ENCODE measurements at regions not wholly inside any gene's neighbourhood (a gene's known extent, or its start where the extent isn't known, plus 50 kb on each side); places are given as distances from the start of the nearest gene placed in this dataset.

GRCh38 chr17:70366386-70366785, 197.1 kb downstream of the KCNJ2 start:
- Histone ChIP-seq H3K79me2 (ENCODE audit: control insufficient read depth, insufficient read depth, low read length) (no peaks in the 10 kb centered on the region), H3K27me3 (ENCODE audit: control insufficient read depth, extremely low read depth, insufficient read depth, low read length) (no peaks in the 10 kb centered on the region), H3K9me3 (ENCODE audit: control insufficient read depth, low read depth, low read length) (no peaks in the 10 kb centered on the region), H3K4me2 (ENCODE audit: control insufficient read depth, extremely low read depth, insufficient read depth, low read depth, low read length) (no peak overlapping the region), H3K36me3 (ENCODE audit: control insufficient read depth in 2 of 2, extremely low read depth in 1 of 2, insufficient read depth in 2 of 2, low read length in 2 of 2) (no peaks in the 10 kb centered on the region), H4K20me1 (ENCODE audit: control insufficient read depth, extremely low read depth, insufficient read depth, low read length) (no peaks in the 10 kb centered on the region), H3K9ac (ENCODE audit: control insufficient read depth, extremely low read depth, insufficient read depth, low read length) (no peak overlapping the region), H3K4me3 (ENCODE audit: control insufficient read depth in 2 of 3, extremely low read depth in 1 of 3, insufficient read depth in 2 of 3, low read depth in 1 of 3, low read length in 3 of 3) (no peak overlapping the region), H3K4me1 (ENCODE audit: control insufficient read depth, extremely low read depth, insufficient read depth, low read length) (no peaks in the 10 kb centered on the region), H3K9me1 (ENCODE audit: control insufficient read depth, extremely low read depth, insufficient read depth, low read length) (no peaks in the 10 kb centered on the region), H3K27ac (ENCODE audit: control insufficient read depth, insufficient read depth, low read length) (no peak overlapping the region), H2AFZ (ENCODE audit: control insufficient read depth, low read length) (no peak overlapping the region)
- no peak for FAIRE-seq
- no peak for DNase-seq (ENCODE audit: low read depth, low spot score)
- dilution Hi-C loops (cut with MboI; ENCODE audit: extremely low pct_ligation_motif_present, low sequenced_read_pairs), result no loop called here
- TF ChIP-seq EZH2 (IDR thresholded peaks at IDR 0.05; ENCODE audit: low read length) (no peak), CTCF (optimal IDR thresholded peaks at IDR 0.05 in 1 of 3, IDR thresholded peaks at IDR 0.05 in 1 of 3, conservative IDR thresholded peaks at IDR 0.05 in 1 of 3; ENCODE audit: extremely low read depth in 1 of 3, insufficient read depth in 2 of 3, low read length in 3 of 3) (no peak)

DNA sequence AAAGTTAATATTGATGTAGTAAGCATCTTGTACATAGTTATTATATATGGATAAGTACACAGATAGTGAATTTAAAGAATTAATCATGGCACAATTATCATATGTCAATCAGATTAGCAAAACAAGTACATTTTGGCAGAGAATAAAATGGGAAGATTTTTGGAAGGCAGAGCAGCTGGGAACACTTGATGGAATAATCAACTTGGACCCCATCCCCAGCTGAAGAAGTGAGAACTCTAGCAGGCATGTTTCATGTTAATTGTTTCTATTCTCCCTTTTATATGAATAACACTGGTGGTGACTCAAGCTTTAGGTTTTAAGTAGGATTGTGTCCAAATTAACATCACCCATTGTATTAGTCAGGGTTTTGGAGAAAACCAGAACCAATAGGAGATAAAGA, 198.7 kb downstream of the KCNJ2 start:
- H2AFZ ChIP-seq (ENCODE audit: control insufficient read depth, low read length), result no peak overlapping the region
- H4K20me1 ChIP-seq (ENCODE audit: control insufficient read depth, extremely low read depth, insufficient read depth, low read length), result no peaks in the 10 kb centered on the region
- no peaks in the 10 kb centered on the region for H3K9me1 ChIP-seq (ENCODE audit: control insufficient read depth, extremely low read depth, insufficient read depth, low read length)
- H3K27me3 ChIP-seq (ENCODE audit: control insufficient read depth, extremely low read depth, insufficient read depth, low read length), result no peaks in the 10 kb centered on the region
- DNase-seq (ENCODE audit: low read depth, low spot score) (no peak), FAIRE-seq (no peak)
- H3K4me3 ChIP-seq (ENCODE audit: control insufficient read depth in 2 of 3, extremely low read depth in 1 of 3, insufficient read depth in 2 of 3, low read depth in 1 of 3, low read length in 3 of 3), result no peak overlapping the region
- no peaks in the 10 kb centered on the region for H3K9me3 ChIP-seq (ENCODE audit: control insufficient read depth, low read depth, low read length)
- H3K27ac ChIP-seq (ENCODE audit: control insufficient read depth, insufficient read depth, low read length), result no peak overlapping the region
- no peaks in the 10 kb centered on the region for H3K79me2 ChIP-seq (ENCODE audit: control insufficient read depth, insufficient read depth, low read length)
- dilution Hi-C loops (cut with MboI; ENCODE audit: extremely low pct_ligation_motif_present, low sequenced_read_pairs), result no loop called here
- H3K4me2 ChIP-seq (ENCODE audit: control insufficient read depth, extremely low read depth, insufficient read depth, low read depth, low read length), result no peak overlapping the region
- H3K36me3 ChIP-seq (ENCODE audit: control insufficient read depth in 2 of 2, extremely low read depth in 1 of 2, insufficient read depth in 2 of 2, low read length in 2 of 2), result no peaks in the 10 kb centered on the region
- H3K4me1 ChIP-seq (ENCODE audit: control insufficient read depth, extremely low read depth, insufficient read depth, low read length), result no peaks in the 10 kb centered on the region
- H3K9ac ChIP-seq (ENCODE audit: control insufficient read depth, extremely low read depth, insufficient read depth, low read length), result no peak overlapping the region
- TF ChIP-seq CTCF (optimal IDR thresholded peaks at IDR 0.05 in 1 of 3, IDR thresholded peaks at IDR 0.05 in 1 of 3, conservative IDR thresholded peaks at IDR 0.05 in 1 of 3; ENCODE audit: extremely low read depth in 1 of 3, insufficient read depth in 2 of 3, low read length in 3 of 3), result no peak
- TF ChIP-seq EZH2 (IDR thresholded peaks at IDR 0.05; ENCODE audit: low read length), result no peak

All from keratinocyte (primary cell).